ENCODE measurements at regions not wholly inside any gene's neighbourhood (a gene's known extent, or its start where the extent isn't known, plus 50 kb on each side); places are given as distances from the start of the nearest gene placed in this dataset.

GRCh38 chr22:49499433-49500075 is 328.1 kb downstream of the BRD1 start:
- DNase-seq: no peak

GRCh38 chr22:49497266-49497665 is 330.4 kb downstream of the BRD1 start:
- no peak for DNase-seq

GRCh38 chr22:49494555-49494954 is 333.1 kb downstream of the BRD1 start:
- DNase-seq: no peak

GRCh38 chr22:49492741-49493251 is 334.9 kb downstream of the BRD1 start:
- DNase-seq: no peak

- no peak for DNase-seq
Measured at GRCh38 chr22:49492308-49492707, 335.4 kb downstream of the BRD1 start.

- DNase-seq: no peak
Measured at GRCh38 chr22:49491726-49492125, 335.9 kb downstream of the BRD1 start.

- no peak for DNase-seq
Measured at GRCh38 chr22:49491221-49491635, 336.4 kb downstream of the BRD1 start.

- DNase-seq: no peak
Measured at GRCh38 chr22:49490692-49491091, 337.0 kb downstream of the BRD1 start.

- DNase-seq: no peak
Measured at GRCh38 chr22:49489821-49490220, 337.9 kb downstream of the BRD1 start.

GRCh38 chr22:49488943-49489342 is 338.7 kb downstream of the BRD1 start:
- no peak for DNase-seq

- no peak for DNase-seq
Measured at GRCh38 chr22:49487950-49488349, 339.7 kb downstream of the BRD1 start.

- DNase-seq: no peak
Measured at GRCh38 chr22:49486225-49486624, 341.4 kb downstream of the BRD1 start.

GRCh38 chr22:49483946-49484345 is 343.7 kb downstream of the BRD1 start:
- no peak for DNase-seq

- no peak for DNase-seq
Measured at GRCh38 chr22:49483281-49483870, 344.3 kb downstream of the BRD1 start.

- no peak for DNase-seq
Measured at GRCh38 chr22:49482811-49483210, 344.9 kb downstream of the BRD1 start.

- DNase-seq: no peak
Measured at GRCh38 chr22:49481659-49482399, 345.8 kb downstream of the BRD1 start.

- DNase-seq: no peak
Measured at GRCh38 chr22:49480896-49481658, 346.6 kb downstream of the BRD1 start.

GRCh38 chr22:49480331-49480730 is 347.3 kb downstream of the BRD1 start:
- no peak for DNase-seq

- no peak for DNase-seq
Measured at GRCh38 chr22:49479566-49479965, 348.1 kb downstream of the BRD1 start.

GRCh38 chr22:49476800-49477400 is 350.8 kb downstream of the BRD1 start:
- DNase-seq: no peak

GRCh38 chr22:49476176-49476575 is 351.5 kb downstream of the BRD1 start:
- DNase-seq: no peak

GRCh38 chr22:49475253-49475652 is 352.4 kb downstream of the BRD1 start:
- no peak for DNase-seq

- DNase-seq: no peak
Measured at GRCh38 chr22:49473286-49473685, 354.4 kb downstream of the BRD1 start.
